ENCODE measurements at regions not wholly inside any gene's neighbourhood (a gene's known extent, or its start where the extent isn't known, plus 50 kb on each side); places are given as distances from the start of the nearest gene placed in this dataset.

DNA sequence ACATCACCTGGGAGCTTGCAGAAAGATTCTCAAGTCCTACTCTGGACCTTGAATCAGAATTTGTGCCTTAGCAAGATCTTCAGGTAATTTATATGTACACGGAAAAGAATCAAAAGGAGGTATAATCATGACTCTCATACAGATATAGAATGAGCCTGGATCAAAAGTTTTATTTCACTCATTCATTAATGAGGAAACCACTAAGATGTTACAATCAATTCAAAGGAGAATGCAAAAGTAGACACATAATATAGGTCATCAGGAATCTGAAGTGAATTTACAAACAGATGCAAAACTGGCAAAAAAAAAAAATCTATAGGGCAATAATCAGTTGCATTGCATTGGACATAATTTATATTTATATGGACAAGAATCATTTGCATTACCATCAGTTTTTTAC is 195.4 kb upstream of the TLE3 start:
- Histone ChIP-seq H3K4me3 (no peak overlapping the region), H3K4me1 (peaks cover 19% of the 10 kb centered on the region), H3K36me3 (no peaks in the 10 kb centered on the region), H3K9me3 (no peaks in the 10 kb centered on the region), H3K27ac (no peak overlapping the region), H3K27me3 (ENCODE audit: low read depth) (no peaks in the 10 kb centered on the region)
- DNase-seq (no peak), ATAC-seq (no peak)
- intact Hi-C loops (cut with DNase I) = no loop called here
- TF ChIP-seq, protein P1, sequence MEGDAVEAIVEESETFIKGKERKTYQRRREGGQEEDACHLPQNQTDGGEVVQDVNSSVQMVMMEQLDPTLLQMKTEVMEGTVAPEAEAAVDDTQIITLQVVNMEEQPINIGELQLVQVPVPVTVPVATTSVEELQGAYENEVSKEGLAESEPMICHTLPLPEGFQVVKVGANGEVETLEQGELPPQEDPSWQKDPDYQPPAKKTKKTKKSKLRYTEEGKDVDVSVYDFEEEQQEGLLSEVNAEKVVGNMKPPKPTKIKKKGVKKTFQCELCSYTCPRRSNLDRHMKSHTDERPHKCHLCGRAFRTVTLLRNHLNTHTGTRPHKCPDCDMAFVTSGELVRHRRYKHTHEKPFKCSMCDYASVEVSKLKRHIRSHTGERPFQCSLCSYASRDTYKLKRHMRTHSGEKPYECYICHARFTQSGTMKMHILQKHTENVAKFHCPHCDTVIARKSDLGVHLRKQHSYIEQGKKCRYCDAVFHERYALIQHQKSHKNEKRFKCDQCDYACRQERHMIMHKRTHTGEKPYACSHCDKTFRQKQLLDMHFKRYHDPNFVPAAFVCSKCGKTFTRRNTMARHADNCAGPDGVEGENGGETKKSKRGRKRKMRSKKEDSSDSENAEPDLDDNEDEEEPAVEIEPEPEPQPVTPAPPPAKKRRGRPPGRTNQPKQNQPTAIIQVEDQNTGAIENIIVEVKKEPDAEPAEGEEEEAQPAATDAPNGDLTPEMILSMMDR (IDR thresholded peaks at IDR 0.05) = no peak

DNA sequence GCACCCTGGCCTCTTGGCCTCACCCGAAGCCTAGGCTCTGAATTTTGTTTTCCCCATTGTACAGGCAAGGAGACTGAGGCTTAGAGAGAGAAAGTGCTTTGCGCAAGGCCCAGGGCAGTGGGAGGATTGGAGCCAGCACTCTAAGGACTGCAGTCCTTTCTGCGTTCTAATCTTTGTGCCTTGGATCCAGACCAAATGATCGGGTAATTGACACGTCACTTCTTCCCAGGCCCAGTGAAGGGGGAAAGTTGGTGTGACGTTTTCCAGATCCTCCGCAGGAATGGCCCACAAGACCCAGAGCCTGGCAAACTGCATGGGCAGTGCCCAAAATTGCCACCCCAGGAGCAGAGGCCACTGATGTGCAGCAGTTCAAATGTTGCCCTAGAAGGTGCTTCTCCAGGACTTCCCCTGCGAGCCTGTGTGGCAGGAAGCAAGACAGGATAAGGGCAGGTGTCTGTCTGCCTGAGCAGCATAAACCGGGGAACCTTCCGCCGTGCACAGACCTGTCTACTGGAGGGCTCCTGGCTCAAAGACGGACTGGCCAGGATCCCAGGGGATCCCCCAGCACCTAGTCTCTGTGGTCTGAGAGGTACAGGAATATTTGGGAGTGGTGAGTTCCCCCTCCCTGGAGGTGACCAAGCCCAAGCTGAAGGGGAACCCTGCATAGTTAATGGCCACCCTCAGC is 194.5 kb upstream of the TLE3 start:
- Histone ChIP-seq H3K27ac (no peak overlapping the region), H3K36me3 (no peaks in the 10 kb centered on the region), H3K4me3 (no peak overlapping the region), H3K9me3 (no peaks in the 10 kb centered on the region), H3K27me3 (ENCODE audit: low read depth) (no peaks in the 10 kb centered on the region), H3K4me1 (peaks cover 19% of the 10 kb centered on the region)
- ATAC-seq (no peak), DNase-seq (no peak)
- TF ChIP-seq, protein P1 (IDR thresholded peaks at IDR 0.05) = no peak
- intact Hi-C loops (cut with DNase I) = no loop called here

DNA sequence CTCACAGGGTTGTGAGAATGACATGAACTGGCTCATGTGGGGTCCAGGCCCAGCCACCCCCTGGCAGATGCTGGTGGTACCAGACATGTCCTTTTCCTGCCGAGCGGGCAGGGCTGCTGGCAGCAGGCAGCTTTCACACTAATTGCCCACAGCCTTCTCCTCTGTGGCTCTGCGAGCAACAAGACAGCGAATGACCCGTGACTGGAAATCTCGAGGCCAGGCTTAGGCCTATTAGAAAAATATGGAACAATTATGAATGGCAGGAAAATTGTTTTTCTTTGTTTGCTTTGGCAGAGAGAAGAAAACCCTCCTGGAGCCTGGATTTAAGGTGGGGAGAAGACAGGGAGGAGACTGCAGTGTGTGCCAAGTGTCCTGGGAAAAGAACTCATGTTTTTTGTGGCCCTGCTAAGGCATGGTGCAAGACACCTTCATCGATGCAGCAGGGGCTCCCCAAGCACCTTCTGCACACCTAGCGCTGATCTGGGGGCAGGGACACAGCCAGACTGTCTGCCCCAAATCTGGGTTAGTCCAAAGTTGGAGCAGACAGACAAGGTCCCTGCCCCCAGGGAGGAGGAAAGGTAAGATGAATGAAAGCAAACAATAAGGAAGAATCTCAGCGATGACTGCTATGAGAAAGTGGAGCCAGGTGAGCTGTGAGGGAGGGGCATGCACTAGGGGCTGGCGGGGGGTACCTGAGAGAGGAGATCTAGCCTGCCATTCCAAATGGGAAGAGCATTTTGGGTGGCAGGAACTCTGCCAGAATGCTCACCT is 193.8 kb upstream of the TLE3 start:
- Histone ChIP-seq H3K9me3 (no peaks in the 10 kb centered on the region), H3K27me3 (ENCODE audit: low read depth) (no peaks in the 10 kb centered on the region), H3K4me1 (peaks cover 19% of the 10 kb centered on the region), H3K4me3 (no peak overlapping the region), H3K27ac (no peak overlapping the region), H3K36me3 (no peaks in the 10 kb centered on the region)
- intact Hi-C loops (cut with DNase I) = no loop called here
- DNase-seq (no peak), ATAC-seq (no peak)
- TF ChIP-seq, protein P1 (IDR thresholded peaks at IDR 0.05) = no peak

DNA sequence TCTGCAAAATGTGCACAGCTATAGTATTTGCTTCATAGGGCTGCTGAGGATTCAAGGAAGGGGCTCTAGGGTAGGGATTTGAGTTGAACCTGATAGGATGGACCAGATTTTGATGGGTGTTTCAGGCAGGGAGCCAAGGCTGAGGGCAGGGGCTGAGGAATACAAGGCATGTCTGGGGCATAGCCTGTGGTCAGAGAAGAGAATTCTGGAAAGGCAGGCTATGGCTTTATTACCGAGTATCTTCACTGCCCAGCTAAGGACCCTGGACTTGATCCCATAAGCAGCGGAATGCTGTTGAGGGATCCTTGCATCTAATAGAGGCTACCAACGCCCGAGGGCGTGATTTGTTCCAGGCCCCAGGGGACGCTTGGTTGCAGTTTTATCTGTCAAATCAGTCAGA is 193.0 kb upstream of the TLE3 start:
- no peak for DNase-seq
- TF ChIP-seq, protein P1 (IDR thresholded peaks at IDR 0.05) = no peak
- no peak for ATAC-seq
- no peaks in the 10 kb centered on the region for H3K27me3 ChIP-seq (ENCODE audit: low read depth)
- peaks cover 25% of the 10 kb centered on the region for H3K4me1 ChIP-seq
- H3K27ac ChIP-seq = no peak overlapping the region
- intact Hi-C loops (cut with DNase I) = no loop called here
- H3K9me3 ChIP-seq = no peaks in the 10 kb centered on the region
- H3K4me3 ChIP-seq = no peak overlapping the region
- H3K36me3 ChIP-seq = no peaks in the 10 kb centered on the region

DNA sequence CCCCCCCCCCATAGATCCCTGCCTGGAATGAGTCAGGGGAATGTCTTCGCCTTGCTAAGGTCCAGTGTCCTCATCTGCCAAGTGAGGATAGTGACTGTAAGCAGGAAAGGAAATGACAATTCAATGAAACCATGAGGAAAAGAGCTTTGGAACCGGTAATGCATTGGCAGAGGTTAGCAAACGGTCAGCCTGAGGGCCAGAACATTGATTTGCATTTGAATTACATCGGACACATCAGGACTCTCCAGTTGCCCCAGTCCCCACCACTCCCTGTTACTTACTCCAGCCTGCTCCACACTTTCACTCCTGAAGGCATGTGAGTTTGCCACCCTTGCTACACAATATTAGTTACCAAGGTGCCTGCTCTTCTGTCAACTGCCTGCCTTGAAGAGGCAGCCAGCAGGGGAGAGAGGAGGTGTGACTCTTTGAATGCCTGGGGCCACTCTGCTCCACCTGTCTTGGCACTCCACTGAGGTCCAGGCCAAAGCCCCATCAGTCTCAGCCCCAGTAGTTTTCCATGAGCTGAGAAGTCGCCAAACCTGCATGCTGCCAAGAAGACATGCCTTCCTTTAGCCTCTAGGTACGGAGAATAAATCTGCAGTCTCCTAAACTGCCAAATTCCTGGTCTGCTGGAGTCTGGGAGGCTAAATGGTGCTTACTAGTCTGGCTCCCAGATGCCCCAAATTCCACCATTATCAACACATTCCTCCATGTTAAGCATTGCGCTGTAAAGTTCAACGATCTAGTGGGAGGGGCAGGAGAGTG is 191.7 kb upstream of the TLE3 start:
- peak; percentile 68 for DNase-seq
- intact Hi-C loops (cut with DNase I) = no loop called here
- H3K27me3 ChIP-seq (ENCODE audit: low read depth) = no peaks in the 10 kb centered on the region
- TF ChIP-seq, protein P1 (IDR thresholded peaks at IDR 0.05) = no peak
- no peak overlapping the region for H3K27ac ChIP-seq
- no peaks in the 10 kb centered on the region for H3K36me3 ChIP-seq
- no peaks in the 10 kb centered on the region for H3K9me3 ChIP-seq
- peak; percentile 75 to 88 for ATAC-seq
- H3K4me1 ChIP-seq = peaks cover 30% of the 10 kb centered on the region
- no peak overlapping the region for H3K4me3 ChIP-seq

All from lower lobe of right lung (tissue), 2 donors.